ENCODE measurements at regions not wholly inside any gene's neighbourhood (a gene's known extent, or its start where the extent isn't known, plus 50 kb on each side); places are given as distances from the start of the nearest gene placed in this dataset.

DNA sequence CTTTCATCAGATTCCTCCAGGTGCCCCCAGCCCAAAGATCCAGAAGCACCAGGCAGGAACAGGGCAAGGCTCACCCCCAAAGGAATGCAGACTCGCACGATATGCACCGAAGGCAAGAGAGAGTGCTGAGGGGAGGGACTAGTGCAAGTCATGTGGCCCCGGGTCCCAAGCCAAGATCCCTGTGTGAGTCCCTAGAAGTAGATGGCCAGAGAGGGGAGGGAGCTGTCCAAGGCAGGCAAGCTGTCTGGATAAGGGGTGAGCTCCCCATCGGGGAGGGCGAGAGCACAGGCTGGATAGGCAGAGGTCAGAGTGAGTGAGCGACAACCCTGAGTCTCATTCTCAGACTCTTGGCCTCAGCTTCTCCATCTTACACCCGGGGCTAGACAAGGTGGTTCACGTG lies 171.5 kb upstream of the LINGO1 start:
- Histone ChIP-seq H3K27me3 (replicated peaks in 1 of 4; ENCODE audit: control extremely low read depth in 1 of 4, control insufficient read depth in 3 of 4, insufficient read depth in 4 of 4, low read length in 3 of 4) (no peaks in the 10 kb centered on the region), H3K9ac (ENCODE audit: low read length) (no peak overlapping the region), H3K9me3 (ENCODE audit: control extremely low read depth in 1 of 3, control insufficient read depth in 2 of 3, insufficient read depth in 1 of 3, low read length in 2 of 3) (peaks cover 0 to 6% (median 0%) of the 10 kb centered on the region in 3 donors), H3K4me1 (ENCODE audit: control insufficient read depth in 2 of 2, insufficient read depth in 2 of 2, low read length in 2 of 2) (no peaks in the 10 kb centered on the region), H3K4me2 (replicated peaks; ENCODE audit: low read depth, low read length, poor library complexity, severe bottlenecking) (no peak overlapping the region), H3K79me2 (ENCODE audit: control insufficient read depth, insufficient read depth, low read length) (no peaks in the 10 kb centered on the region), H2AFZ (ENCODE audit: insufficient read depth, low read depth, low read length, poor library complexity, severe bottlenecking) (no peak overlapping the region), H3K36me3 (replicated peaks in 1 of 2; ENCODE audit: control extremely low read depth in 1 of 2, control insufficient read depth in 1 of 2, extremely low read depth in 1 of 2, insufficient read depth in 2 of 2, low read length in 1 of 2) (no peaks in the 10 kb centered on the region), H3K4me3 (ENCODE audit: control extremely low read depth in 1 of 5, extremely low read depth in 1 of 5, insufficient read depth in 1 of 5, low read depth in 2 of 5, low read length in 4 of 5) (no peak overlapping the region), H4K20me1 (ENCODE audit: control insufficient read depth, insufficient read depth, low read length, poor library complexity, severe bottlenecking) (no peaks in the 10 kb centered on the region), H3K27ac (ENCODE audit: low read length in 2 of 2) (no peak overlapping the region)
- no peak for DNase-seq
- intact Hi-C loops (cut with micrococcal nuclease): no loop called here
- TF ChIP-seq, protein P1, sequence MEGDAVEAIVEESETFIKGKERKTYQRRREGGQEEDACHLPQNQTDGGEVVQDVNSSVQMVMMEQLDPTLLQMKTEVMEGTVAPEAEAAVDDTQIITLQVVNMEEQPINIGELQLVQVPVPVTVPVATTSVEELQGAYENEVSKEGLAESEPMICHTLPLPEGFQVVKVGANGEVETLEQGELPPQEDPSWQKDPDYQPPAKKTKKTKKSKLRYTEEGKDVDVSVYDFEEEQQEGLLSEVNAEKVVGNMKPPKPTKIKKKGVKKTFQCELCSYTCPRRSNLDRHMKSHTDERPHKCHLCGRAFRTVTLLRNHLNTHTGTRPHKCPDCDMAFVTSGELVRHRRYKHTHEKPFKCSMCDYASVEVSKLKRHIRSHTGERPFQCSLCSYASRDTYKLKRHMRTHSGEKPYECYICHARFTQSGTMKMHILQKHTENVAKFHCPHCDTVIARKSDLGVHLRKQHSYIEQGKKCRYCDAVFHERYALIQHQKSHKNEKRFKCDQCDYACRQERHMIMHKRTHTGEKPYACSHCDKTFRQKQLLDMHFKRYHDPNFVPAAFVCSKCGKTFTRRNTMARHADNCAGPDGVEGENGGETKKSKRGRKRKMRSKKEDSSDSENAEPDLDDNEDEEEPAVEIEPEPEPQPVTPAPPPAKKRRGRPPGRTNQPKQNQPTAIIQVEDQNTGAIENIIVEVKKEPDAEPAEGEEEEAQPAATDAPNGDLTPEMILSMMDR (IDR thresholded peaks at IDR 0.05): no peak
- no peak for TF ChIP-seq EZH2 (IDR thresholded peaks at IDR 0.05; ENCODE audit: borderline replicate concordance, insufficient read depth, low read depth, low read length, poor library complexity, severe bottlenecking)
- Mint-ChIP-seq H3K4me3 (no peak overlapping the region), H3K4me1 (no peaks in the 10 kb centered on the region), H3K9me3 (ENCODE audit: insufficient read depth) (no peaks in the 10 kb centered on the region), H3K27me3 (peaks cover 16% of the 10 kb centered on the region), H3K27ac (no peak overlapping the region)
- 92% methylated on average over 9 of the region's 9 CpGs for WGBS (ENCODE audit: insufficient coverage)
- ChIA-PET POLR2A (no interaction called here), CTCF (no interaction called here)
- ATAC-seq (ENCODE audit: low read depth): no peak

DNA sequence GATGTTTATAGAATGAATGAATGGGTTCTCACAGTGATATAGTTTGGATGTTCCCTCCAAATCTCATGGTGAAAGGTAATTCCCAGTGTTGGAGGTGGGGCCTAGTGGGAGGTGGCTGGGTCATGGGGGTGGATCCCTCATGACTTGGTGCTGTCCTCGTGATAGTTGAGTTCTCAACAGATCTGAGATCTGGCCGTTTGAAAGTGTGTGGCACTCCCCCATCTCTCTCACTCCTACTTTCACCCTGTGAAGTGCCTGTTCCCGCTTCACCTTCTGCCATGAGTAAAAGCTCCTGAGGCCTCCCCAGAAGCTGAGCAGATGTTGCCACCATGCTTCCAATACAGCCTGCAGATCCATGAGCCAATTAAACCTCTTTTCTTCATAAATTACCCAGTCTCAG lies 170.8 kb upstream of the LINGO1 start:
- TF ChIP-seq, protein P1 (IDR thresholded peaks at IDR 0.05): no peak
- no peak for TF ChIP-seq EZH2 (IDR thresholded peaks at IDR 0.05; ENCODE audit: borderline replicate concordance, insufficient read depth, low read depth, low read length, poor library complexity, severe bottlenecking)
- intact Hi-C loops (cut with micrococcal nuclease): no loop called here
- Mint-ChIP-seq H3K9me3 (ENCODE audit: insufficient read depth) (no peaks in the 10 kb centered on the region), H3K27me3 (peaks cover 13% of the 10 kb centered on the region), H3K27ac (no peak overlapping the region), H3K4me3 (no peak overlapping the region), H3K4me1 (no peaks in the 10 kb centered on the region)
- ChIA-PET POLR2A (no interaction called here), CTCF (no interaction called here)
- Histone ChIP-seq H3K36me3 (replicated peaks in 1 of 2; ENCODE audit: control extremely low read depth in 1 of 2, control insufficient read depth in 1 of 2, extremely low read depth in 1 of 2, insufficient read depth in 2 of 2, low read length in 1 of 2) (no peaks in the 10 kb centered on the region), H3K4me2 (replicated peaks; ENCODE audit: low read depth, low read length, poor library complexity, severe bottlenecking) (no peak overlapping the region), H3K27me3 (replicated peaks in 1 of 4; ENCODE audit: control extremely low read depth in 1 of 4, control insufficient read depth in 3 of 4, insufficient read depth in 4 of 4, low read length in 3 of 4) (no peaks in the 10 kb centered on the region), H3K4me3 (ENCODE audit: control extremely low read depth in 1 of 5, extremely low read depth in 1 of 5, insufficient read depth in 1 of 5, low read depth in 2 of 5, low read length in 4 of 5) (no peak overlapping the region), H3K79me2 (ENCODE audit: control insufficient read depth, insufficient read depth, low read length) (no peaks in the 10 kb centered on the region), H2AFZ (ENCODE audit: insufficient read depth, low read depth, low read length, poor library complexity, severe bottlenecking) (no peak overlapping the region), H3K9me3 (ENCODE audit: control extremely low read depth in 1 of 3, control insufficient read depth in 2 of 3, insufficient read depth in 1 of 3, low read length in 2 of 3) (peaks cover 0 to 6% (median 0%) of the 10 kb centered on the region in 3 donors), H3K27ac (ENCODE audit: low read length in 2 of 2) (no peak overlapping the region), H3K9ac (ENCODE audit: low read length) (no peak overlapping the region), H4K20me1 (ENCODE audit: control insufficient read depth, insufficient read depth, low read length, poor library complexity, severe bottlenecking) (no peaks in the 10 kb centered on the region), H3K4me1 (ENCODE audit: control insufficient read depth in 2 of 2, insufficient read depth in 2 of 2, low read length in 2 of 2) (no peaks in the 10 kb centered on the region)
- 86% methylated on average over 3 of the region's 3 CpGs for WGBS (ENCODE audit: insufficient coverage)
- no peak for DNase-seq
- ATAC-seq (ENCODE audit: low read depth): no peak

All from B cell (primary cell).